HG02840 (cell line): ENCODE measurements at regions not wholly inside any gene's neighbourhood (a gene's known extent, or its start where the extent isn't known, plus 50 kb on each side); places are given as distances from the start of the nearest gene placed in this dataset.
"Not testable (repeated sequence)": the region's sequence is repeated elsewhere in the genome, so short reads cannot be mapped to it uniquely, and the experiment has no call there.

Experiments
- ATAC-seq: cut with Tn5 transposase; IDR thresholded peaks from one replicate; pipeline ENCODE4 v1.9.1; 2021; ENCODE audit warnings: mild to moderate bottlenecking, moderate library complexity, moderate number of reproducible peaks; ENCODE audit not compliant: unreplicated experiment, low FRiP score

- no peak for ATAC-seq
These were observed 53.1 kb downstream of the GGTLC2 start for GRCh38 chr22:22697377-22698117.

DNA sequence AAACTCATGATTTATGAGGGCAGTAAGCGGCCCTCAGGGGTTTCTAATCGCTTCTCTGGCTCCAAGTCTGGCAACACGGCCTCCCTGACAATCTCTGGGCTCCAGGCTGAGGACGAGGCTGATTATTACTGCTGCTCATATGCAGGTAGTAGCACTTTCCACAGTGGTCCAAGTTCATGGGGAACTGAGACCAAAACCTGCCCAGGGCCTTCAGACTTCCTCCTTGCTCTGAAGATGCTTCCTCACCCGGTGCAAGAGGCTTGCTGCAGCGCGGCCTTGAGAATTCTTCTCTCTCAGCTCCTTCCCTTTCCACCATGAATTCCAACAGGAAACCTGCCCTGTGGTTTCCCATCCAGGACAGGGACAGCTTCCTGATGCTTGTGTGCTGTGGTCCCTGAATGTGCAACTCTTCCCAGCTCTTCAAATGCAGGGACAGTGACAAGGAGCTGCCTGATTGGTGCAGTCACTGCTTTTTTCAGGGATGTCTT, 53.9 kb downstream of the GGTLC2 start:
- no peak for ATAC-seq

- no peak for ATAC-seq
These were observed 56.2 kb downstream of the GGTLC2 start for GRCh38 chr22:22700631-22701030.

- ATAC-seq: not testable (repeated sequence)
These were observed 57.1 kb downstream of the GGTLC2 start for GRCh38 chr22:22701557-22701956.

GRCh38 chr22:22702237-22703202, 58.1 kb downstream of the GGTLC2 start:
- no peak for ATAC-seq

- no peak for ATAC-seq
These were observed 58.8 kb downstream of the GGTLC2 start for GRCh38 chr22:22703203-22703570.

GRCh38 chr22:22703715-22704114, 59.3 kb downstream of the GGTLC2 start:
- ATAC-seq: no peak

GRCh38 chr22:22704156-22704946, 59.9 kb downstream of the GGTLC2 start:
- no peak for ATAC-seq

DNA sequence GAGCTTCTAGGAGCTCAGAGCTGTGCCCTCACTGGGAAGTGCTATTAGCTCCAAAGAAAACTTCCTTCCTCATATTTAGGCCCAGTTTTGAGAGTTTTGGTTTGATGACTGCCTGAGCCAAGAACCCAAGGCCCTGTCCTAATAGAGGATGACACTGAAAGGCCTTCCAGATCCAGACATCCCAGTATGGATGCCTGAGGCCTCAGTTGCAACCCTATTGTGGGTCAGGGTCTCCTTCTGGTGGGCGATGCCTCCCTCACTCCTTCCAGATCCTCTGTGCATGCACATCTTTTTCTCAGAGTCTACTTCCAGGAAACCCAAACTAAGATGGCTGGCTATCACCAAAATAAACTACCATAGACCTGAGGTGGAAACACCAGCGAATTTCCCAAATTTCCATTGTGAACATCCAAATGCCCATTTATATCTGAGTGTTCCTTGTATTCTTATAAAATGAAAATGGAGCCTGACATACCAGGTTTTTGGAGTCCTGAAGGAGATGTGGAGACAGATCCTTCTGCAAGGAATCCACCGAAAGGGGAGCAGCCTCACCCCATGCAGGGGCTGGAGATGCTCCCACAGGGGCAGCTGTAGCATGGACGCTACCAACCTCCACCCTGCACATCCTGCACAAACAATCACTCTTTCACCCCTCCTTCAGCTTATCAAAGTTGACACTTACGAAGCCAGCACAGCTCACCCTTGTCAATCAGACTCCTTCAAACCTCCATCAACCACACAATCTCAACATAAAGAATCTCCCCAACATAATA, 61.1 kb downstream of the GGTLC2 start:
- no peak for ATAC-seq

- ATAC-seq: no peak
These were observed 62.0 kb downstream of the GGTLC2 start for GRCh38 chr22:22706253-22706915.

- ATAC-seq: no peak
These were observed 65.5 kb downstream of the GGTLC2 start for GRCh38 chr22:22709719-22710445.

- no peak for ATAC-seq
These were observed 66.5 kb downstream of the GGTLC2 start for GRCh38 chr22:22710719-22711531.

GRCh38 chr22:22711532-22711913, 67.1 kb downstream of the GGTLC2 start:
- ATAC-seq: no peak

- ATAC-seq: no peak
These were observed 67.8 kb downstream of the GGTLC2 start for GRCh38 chr22:22712092-22712658.

GRCh38 chr22:22712666-22713365, 68.4 kb downstream of the GGTLC2 start:
- ATAC-seq: no peak

DNA sequence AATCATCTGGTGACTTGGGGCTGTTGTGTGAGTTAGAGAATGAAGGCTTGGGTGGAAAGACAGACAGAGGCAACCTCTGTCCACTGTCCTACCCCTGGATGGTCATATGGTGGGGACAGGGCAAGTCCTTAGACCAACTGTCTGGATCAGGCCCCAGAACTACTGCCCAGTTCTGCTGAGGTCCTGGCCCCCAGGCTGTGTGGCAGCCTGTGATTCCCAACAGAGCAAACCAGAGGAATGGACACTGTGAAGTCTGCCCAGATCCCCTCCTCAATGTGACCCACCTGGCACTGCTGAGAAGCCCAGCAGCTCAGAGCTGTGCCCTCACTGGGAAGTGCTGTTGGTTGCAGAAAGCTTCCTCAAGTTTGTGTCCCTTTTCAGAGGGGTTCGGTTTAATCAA, 69.0 kb downstream of the GGTLC2 start:
- ATAC-seq: no peak
